Stimulated activated CD4-positive, alpha-beta T cell treated with anti-CD3 and anti-CD28 coated beads, Interleukin-1b, Interleukin-23, amount 100 ng/mL, for 1 hour (primary cell): ENCODE measurements at regions not wholly inside any gene's neighbourhood (a gene's known extent, or its start where the extent isn't known, plus 50 kb on each side); places are given as distances from the start of the nearest gene placed in this dataset.

ENCODE experiments used
- DNase-seq, 2 donors: peaks; one replicate each; pipeline ENCODE4 v3.0.0-alpha.2; 2020; ENCODE audit warnings: low read depth in 2 of 2

- no peak for DNase-seq
These were observed 806.5 kb downstream of the TLR4 start for GRCh38 chr9:118510711-118511110.

- DNase-seq, result no peak
These were observed 811.7 kb downstream of the TLR4 start for GRCh38 chr9:118515947-118516346.

GRCh38 chr9:118521261-118521660 is 817.1 kb downstream of the TLR4 start:
- no peak for DNase-seq

- DNase-seq, result no peak
These were observed 818.2 kb downstream of the TLR4 start for GRCh38 chr9:118522093-118523028.

GRCh38 chr9:118527261-118527660 is 823.1 kb downstream of the TLR4 start:
- DNase-seq, result no peak

- DNase-seq, result no peak
These were observed 825.0 kb downstream of the TLR4 start for GRCh38 chr9:118529210-118529609.

- DNase-seq, result no peak
These were observed 825.5 kb downstream of the TLR4 start for GRCh38 chr9:118529624-118530214.

GRCh38 chr9:118532592-118532991 is 828.4 kb downstream of the TLR4 start:
- no peak for DNase-seq

GRCh38 chr9:118533101-118533500 is 828.9 kb downstream of the TLR4 start:
- no peak for DNase-seq

GRCh38 chr9:118533850-118534249 is 829.6 kb downstream of the TLR4 start:
- no peak for DNase-seq

- no peak for DNase-seq
These were observed 832.0 kb downstream of the TLR4 start for GRCh38 chr9:118536153-118536552.

- DNase-seq, result no peak
These were observed 830.3 kb downstream of the BRINP1 start for GRCh38 chr9:118538959-118539358.

GRCh38 chr9:118553465-118553864 is 815.8 kb downstream of the BRINP1 start:
- DNase-seq, result no peak

- no peak for DNase-seq
These were observed 814.2 kb downstream of the BRINP1 start for GRCh38 chr9:118554987-118555386.

GRCh38 chr9:118558026-118558425 is 811.2 kb downstream of the BRINP1 start:
- no peak for DNase-seq

- no peak for DNase-seq
These were observed 810.3 kb downstream of the BRINP1 start for GRCh38 chr9:118558891-118559290.

- DNase-seq, result no peak
These were observed 808.2 kb downstream of the BRINP1 start for GRCh38 chr9:118561051-118561450.

GRCh38 chr9:118563677-118564076 is 805.6 kb downstream of the BRINP1 start:
- DNase-seq, result no peak

GRCh38 chr9:118567861-118568260 is 801.4 kb downstream of the BRINP1 start:
- no peak for DNase-seq

GRCh38 chr9:118568704-118569103 is 800.5 kb downstream of the BRINP1 start:
- DNase-seq, result no peak

- DNase-seq, result no peak
These were observed 800.1 kb downstream of the BRINP1 start for GRCh38 chr9:118569148-118569547.

GRCh38 chr9:118570066-118570465 is 799.2 kb downstream of the BRINP1 start:
- no peak for DNase-seq
